GM19239 (cell line): ENCODE measurements at regions not wholly inside any gene's neighbourhood (a gene's known extent, or its start where the extent isn't known, plus 50 kb on each side); places are given as distances from the start of the nearest gene placed in this dataset.

Source experiments
- DNase-seq: peaks from one replicate; pipeline ENCODE4 v3.0.0; 2011; ENCODE audit warnings: low spot score; ENCODE audit not compliant: insufficient read length
- FAIRE-seq: peaks from 2 replicates; lab custom pipeline; 2011; peaks lifted over from hg19 to GRCh38; lab: Jason Lieb, UNC

DNA sequence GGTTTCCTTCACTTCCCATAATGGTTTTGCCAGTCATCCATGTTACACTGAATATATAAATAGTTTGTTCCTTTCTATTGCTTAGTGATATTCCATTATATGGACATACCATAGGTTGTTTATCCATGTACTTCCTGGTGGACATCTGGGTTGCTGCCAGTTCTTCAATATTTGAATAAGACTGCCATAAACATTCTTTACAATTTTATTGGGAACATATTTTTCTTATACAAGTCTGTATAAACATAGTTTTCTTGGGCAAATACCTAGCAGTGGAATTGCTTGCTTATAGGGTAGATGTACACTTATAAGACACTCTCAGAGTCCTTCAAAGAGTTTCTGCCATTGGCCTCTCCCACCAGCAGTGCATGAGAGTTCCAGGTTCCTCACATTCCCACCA lies 231.4 kb downstream of the OPA1 start:
- DNase-seq (no peak), FAIRE-seq (no peak)

DNA sequence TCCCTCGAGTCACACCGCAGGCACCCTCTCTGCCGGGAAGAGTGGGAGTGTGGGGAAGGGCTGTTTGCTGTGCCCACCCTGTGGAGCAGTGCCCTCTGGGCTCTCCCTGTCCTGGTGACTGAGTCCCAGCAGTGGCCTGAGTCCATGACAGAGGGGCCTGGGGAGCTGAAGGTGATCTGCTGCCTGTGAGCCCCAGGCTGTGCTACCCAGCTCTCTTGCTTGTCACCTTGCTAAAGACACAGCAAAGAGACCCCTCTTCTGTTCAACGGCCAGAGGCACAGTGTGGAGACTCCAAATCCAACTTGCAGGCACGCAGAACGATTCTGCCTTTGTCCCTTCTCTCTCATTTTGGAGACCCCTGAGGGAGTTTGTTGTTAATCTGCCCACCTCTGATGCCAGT lies 232.6 kb downstream of the OPA1 start:
- DNase-seq (no peak), FAIRE-seq (no peak)

DNA sequence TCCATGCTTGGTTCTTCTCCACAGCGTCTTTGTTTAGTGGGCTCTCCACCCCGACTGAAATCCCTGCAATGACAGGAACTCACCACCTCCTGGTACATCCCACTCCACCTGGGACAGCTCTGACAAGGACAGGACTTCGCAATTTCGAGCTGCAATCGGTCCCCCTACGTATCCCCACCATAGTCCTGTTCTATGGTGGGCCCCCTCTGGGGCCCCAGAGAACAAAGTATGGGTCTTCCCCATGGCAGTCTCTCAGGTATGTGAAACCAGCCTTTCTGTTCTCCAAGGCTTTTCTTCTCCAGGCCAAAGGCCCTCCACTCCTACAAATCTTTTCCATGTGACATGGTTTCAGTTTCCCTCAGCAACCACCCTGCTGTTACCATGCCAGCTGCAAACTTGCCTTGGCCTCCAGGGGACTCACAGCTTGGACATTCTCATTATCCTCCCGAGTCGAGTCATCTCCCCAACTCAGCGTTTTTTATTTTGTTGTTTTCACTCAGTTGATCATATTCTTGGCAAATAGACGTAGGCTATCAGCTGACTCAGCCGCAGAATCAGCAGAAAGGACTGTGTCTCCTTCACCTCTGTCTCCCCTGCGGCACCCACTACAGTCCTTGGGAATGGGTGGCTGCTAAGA lies 233.3 kb downstream of the OPA1 start:
- no peak for FAIRE-seq
- no peak for DNase-seq

DNA sequence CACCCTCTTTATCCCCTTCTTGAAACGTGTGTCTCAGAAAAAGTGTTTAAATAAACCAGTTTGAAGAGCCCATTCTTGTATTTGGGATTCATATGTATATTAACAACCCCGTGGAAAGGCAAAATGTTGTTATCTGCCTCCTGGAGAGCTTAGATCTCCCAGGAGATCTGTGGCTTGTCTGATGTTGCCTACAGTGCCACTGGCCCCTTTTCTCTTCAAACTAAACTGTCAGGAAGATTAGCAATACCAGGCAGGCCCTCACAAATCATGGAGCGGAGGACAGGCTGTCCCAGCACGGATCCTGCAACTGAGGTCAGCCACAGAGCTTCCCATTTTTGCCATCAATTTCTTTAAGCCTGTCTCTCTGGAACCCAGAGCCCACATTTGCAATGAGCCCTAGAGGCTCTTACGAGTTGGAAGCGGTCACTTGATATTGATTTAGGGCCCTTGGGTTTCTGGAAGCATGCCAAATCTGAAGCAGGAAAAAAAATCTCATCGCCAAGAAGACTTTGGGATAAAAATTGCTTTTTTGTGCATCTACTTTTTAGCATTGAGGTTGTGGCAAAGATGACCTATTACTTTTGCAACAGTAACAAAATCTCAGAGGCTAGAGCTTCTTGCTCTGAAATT lies 234.1 kb downstream of the OPA1 start:
- DNase-seq (no peak), FAIRE-seq (no peak)

DNA sequence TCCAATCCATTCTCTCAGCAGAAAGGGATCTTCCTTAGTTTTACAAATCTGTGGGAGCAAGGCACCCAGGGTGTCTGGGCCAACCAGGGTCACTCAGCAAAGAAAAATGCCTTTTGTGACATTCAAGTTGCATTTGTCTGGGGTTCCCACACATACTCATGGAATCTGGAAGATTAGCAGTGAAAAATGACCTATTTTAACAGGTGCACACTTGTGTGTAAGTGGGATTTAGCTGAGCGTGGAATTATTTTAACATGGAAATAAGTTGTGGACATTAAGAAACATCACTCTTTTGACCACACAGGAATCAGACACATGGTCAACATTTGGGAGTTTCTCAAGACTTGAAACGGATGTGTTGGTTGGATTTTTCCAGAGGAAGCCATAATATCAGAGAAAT lies 234.9 kb downstream of the OPA1 start:
- DNase-seq = no peak
- no peak for FAIRE-seq

DNA sequence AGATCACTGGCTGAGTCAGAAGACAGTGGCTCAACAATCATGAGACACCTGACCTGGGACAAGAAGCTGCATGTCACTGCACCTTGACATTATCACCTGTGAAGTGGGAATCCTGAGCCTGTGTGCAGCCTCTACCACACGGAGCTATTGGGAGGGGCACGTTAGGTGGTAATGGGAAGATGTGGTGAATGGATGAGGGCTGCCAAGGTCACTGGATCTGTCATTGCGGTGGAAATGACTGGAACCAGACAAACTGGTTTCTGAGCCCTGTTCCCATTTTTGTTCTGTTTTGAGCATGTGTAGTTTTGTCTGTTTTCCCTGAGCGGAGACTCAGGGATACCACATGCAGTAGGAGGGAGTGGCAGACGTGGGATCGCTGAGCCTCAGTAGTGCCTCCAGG lies 235.5 kb downstream of the OPA1 start:
- DNase-seq (no peak), FAIRE-seq (no peak)

DNA sequence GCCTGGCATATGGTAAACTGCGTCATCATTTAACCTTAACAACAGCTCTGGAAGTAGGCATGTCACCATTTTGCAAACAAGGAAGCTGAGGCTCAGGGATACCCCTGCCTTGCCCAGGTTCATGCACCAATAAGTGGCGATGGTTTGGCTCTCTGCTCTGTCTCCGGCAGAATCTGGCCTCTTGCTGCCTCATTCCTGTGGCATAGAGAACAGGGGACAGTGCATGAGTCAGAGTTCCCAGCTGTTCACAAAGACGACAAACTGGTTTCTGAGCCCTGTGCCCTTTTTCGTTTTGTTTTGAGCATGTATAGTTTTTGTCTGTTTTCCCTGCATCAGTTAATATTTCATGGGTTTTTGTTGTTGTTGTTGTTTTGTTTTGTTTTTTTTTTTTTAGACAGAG lies 236.8 kb downstream of the OPA1 start:
- no peak for FAIRE-seq
- no peak for DNase-seq

DNA sequence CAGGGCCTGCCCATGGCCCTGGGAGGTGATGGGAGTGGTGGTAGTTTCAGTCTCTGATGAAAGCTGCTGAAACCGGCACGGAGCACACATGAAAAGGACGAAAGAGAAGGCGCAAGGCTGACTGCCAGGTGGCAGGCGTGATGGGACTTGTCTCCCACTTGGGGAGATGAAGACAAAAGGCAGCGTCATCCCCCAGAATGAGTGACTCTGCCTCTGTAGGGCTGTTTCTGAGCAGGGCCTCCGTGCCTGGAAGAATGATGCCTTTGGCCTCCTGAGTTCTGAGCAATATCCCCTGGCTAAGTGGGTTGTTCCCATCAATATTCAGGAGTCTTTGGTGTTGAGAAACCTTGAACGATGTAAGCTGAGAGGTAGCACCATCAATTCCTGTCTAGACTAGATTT lies 237.8 kb downstream of the OPA1 start:
- DNase-seq = no peak
- no peak for FAIRE-seq

DNA sequence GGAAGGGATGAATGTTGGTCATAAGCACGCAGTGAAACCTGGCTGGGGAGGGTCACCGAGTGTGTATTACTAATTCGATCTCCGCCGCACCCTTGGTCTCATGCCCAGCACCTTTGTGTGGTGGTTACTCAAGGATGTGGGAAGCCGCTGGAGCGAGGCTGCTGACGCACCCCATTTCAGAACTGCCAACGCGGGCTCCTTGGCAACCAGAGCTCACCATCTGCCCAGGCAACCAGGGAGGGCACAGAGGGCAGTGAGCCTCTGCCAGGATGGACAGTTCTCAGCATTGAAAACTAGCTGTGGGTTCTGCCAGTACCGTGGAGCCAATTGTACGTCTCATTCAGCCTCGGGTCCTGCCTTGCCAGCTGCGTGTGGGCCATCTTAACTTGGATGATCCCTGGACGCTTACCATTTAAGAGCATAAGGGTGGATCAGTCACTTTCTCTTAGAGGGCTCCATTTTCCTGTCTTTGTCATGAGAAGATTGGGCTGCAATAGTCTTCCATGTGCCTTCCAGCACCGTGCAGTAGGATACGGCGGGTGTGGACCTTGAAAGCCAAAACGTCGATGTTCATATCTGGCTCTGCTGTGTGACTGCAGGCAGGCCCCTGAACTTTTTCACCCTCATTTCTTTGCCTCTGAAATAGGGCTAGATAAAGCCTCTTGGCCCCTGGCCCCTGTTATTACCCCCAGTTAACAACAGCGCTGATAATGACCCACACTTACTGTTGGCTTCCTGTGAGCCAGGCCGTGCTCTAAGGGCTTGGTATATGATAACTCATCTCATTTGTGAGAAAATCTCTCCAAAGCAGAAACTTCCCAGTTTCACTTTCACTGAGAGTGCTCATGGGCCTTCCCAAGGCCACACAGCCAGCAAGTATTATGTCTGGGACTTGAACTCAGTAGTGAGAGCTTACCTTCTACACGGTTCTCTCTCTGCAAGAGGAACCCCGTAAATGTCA lies 238.8 kb downstream of the OPA1 start:
- peak; percentile 69 for FAIRE-seq
- DNase-seq = peak; percentile 13

DNA sequence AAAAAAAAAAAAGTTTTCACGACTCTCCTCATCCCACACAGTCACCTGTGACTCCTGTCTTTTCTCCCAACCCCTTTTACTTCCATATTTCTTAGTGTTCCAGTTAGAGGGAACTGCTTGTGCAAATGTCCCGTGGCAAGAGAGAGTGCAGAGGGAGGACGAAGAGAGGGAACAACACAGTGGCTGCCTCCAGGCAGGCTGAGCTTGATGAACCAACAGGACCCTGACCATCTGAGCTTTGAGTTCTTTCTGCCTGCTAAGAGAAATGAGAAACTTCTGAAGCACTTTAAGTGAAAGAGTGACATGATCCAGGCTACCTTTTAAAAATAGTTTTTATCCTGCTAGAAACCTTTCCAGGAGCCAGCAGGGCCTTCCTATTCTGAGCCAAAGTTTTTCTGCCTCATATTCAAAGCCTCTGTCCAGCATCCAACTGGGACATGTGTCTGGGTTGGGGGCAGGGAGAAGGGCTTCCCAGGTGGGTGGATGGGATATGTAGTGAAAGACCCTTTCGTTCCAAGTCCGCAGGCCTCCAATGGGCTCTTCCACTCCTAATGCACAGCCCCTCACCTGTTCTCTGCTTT lies 239.9 kb downstream of the OPA1 start:
- FAIRE-seq (no peak), DNase-seq (no peak)

DNA sequence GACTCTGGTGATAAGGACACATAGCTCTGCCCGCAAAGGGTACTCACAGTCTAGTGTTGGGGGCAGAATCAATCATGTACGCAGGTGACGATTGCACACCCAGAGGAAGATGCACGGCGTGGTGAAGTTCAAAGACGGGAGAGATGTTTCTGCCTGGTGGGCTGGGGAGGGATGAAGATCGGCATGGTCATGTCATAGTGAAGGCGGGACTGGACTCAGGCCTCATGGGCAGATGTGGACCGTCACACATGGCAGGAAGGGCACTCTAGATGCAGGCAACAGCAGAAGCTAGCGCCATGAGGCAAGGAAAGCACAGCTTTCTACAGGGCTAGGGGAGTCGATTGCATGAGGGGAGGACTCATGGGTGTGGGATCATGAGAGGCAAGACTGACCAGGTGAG lies 240.6 kb downstream of the OPA1 start:
- FAIRE-seq (no peak), DNase-seq (no peak)

DNA sequence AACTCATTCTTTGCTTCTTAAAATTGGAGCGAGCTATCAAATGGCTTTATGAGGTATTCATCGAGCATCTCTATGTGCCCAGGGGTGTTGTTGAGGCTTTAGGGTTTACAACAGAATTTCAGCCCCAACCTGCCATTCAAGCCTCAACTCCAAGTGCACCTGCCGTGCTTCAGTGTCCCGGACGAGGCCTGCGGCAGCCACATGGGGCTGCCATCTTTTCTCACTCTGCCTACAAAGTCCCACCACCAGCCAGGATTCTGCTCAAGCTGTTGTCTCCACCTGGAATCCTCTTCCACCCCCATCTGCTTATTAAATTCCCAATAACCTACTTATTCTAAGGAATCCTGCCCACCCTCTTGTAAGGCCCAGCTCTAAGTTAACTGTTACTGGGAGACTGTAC lies 242.4 kb downstream of the OPA1 start:
- DNase-seq (no peak), FAIRE-seq (no peak)

DNA sequence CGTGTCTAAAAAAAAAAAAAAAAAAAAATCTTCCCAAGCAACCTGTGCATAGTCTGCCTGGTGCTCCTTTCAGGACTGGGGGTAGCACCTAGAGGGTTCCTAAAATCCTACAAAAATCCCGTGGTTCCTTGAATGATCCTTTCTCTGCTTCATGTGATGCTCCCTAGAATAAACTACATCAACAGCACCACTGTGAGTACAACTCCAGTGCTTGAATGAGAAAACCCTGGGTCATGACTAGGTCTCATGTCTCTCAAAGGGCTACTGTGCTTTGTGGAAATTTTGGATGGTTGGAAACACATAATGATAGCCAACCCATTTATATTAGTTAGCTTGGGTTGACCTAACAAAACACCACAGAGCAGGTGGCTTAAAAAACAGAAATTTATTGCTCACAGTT lies 243.5 kb downstream of the OPA1 start:
- FAIRE-seq (no peak), DNase-seq (no peak)

DNA sequence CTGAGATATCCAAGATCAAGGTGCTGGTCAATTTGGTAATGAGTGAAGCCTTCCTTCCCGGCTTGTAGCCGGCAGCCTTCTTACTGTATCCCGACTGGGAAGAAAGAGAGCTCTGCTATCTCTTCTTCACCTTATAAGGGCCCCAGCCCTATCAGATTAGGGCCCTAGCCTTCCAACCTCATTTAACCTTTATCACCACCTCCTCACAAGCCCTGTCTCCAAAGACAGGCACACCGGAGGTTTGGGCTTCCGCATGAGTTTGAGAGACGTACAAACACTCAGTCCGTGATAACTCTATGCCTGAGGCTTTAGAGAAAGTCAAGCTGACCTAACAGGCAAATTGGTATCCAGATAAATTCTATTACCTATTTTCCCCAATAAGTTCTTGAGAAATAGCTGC lies 243.9 kb downstream of the OPA1 start:
- no peak for FAIRE-seq
- DNase-seq = no peak

DNA sequence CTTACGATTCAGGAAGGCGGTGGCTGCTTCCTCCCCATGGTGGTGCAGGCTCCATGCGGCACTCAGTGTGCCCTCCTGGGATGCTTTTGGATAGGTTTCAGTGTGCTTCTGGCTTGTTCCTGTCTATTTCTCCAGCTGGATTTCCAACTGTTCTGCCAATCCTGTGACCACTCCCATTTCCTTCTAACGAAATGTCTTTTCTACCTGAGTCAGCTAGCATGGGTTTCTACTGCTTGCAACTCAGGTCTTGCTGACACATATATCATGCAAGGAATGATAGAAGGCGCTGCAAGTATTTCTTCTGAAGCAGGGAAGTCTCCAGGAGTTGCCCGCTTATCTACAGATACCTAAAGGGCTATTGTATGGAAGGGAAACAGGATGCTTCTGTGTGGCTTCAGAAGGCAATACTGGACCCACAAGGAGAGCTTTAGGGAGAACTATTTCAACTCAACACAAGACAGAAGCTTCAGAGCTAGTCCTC lies 244.4 kb downstream of the OPA1 start:
- no peak for DNase-seq
- FAIRE-seq = no peak

DNA sequence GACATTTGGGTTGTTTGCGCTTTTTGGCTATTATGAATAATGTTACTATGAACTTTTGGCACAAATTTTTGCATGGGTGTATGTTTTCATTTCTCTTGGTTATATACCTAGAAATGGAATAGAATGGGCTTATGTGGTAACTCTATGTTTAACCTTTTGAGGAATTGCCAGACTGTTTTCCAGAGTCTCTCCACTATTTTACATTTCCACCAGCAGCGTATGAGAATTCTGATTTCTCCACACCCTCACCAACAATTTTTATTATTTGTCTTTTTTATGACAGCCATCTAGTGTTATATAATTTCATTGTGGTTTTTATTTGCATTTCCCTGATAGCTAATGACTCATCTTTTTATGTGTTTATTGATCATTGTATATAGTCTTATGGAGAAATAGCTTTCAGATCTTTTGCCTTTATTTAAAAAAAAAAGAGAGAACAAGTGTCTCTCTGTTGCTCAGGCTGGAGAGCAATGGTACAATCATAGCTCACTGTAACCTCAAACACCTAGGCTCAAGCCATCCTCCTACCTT lies 247.2 kb downstream of the OPA1 start:
- DNase-seq (no peak), FAIRE-seq (no peak)

DNA sequence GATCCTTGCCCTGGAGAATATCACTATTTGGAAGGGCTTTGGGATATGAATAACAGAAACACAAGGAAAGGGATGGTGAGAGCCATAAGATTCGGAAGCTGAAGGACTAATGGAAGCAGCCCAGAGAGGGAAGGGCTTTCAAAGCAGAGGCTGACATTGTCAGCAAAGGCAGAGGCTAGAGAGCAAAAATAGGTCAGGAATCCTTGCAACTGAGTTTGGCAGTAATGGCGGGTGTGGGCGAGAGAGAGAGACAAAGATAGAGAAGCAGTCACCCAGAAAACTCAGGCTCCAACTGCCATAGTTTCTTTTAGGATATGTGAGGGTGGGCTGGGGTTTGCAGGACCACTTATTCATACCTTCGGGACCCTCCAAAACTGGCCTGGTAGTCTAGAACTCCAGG lies 248.6 kb downstream of the OPA1 start:
- FAIRE-seq (no peak), DNase-seq (no peak)

DNA sequence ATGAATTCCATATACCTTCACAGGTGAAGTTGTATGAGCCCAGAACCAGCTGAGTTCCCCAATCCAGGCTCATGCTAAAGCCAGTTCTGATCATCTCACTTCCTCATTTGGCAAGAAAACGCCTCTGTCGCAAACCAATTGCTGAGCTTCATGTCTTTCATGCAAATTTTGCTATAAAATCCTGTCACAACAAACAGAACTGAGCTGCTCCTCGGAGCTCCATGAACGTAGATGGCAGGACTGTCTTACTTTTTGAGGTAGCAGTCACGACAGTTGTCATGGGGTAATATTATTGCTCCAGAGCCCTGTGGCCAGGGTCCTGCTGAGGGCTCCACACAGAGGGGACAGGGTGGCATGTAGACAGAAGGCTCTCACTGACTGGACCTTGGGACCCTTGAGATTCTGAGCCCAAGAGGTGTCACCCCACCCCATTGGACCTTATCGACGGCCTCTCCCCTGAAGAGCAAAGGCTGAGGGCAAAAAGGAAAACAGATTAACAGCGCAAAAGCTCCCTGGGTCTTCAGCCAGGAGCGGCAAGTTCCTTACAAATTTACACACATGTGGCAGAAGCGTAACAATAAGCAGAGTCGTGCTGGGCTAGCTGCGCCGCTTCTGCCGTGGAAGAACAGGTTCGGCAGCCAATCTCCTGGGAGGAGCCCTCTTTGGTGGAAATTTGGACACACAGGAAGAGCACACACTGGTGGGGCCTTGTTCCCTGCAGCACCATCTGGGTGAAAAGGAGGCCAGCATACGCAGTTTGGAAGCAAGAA lies 249.2 kb downstream of the OPA1 start:
- peak; percentile 82 for FAIRE-seq
- peak; percentile 40 for DNase-seq

DNA sequence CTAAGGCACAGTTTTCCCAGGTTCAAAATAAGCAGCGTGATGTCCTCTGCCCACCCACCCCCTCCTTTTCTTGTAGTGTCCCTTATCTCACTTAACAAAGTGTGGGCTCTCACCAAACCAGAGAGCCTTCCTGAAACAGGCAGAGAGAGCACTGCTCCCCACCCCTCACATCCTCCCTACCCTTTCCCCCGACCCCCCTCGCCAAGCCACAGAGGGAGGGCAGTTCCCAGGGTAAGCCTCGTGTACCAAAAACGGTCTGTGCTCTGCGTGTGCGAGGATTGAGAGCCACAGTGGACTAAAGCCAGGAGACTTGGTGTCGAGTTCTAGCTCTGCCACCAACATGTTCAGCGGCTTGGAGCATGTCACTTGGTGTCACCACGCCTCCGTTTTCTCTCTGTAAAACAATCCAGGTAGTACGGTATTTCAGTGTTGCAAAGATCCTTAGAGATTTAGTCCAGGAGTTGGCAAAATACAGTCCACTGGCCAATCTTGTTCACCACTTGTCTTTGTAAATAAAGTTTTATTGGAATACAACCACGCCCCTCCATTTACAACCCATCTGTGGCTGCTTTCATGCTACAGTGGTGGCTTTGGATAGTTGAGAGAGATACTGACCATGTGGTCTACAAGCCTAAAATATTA lies 249.9 kb downstream of the OPA1 start:
- DNase-seq (no peak), FAIRE-seq (peak; percentile 21)
